Nephron (organoid): ENCODE measurements at regions not wholly inside any gene's neighbourhood (a gene's known extent, or its start where the extent isn't known, plus 50 kb on each side); places are given as distances from the start of the nearest gene placed in this dataset.

Experiments
- H3K27ac Mint-ChIP-seq, 3 experiments: 2 replicates each; pipeline ENCODE4 v1.8.0; 2020; ENCODE audit warnings: mixed read lengths in 3 of 3, mild to moderate bottlenecking in 2 of 3, moderate library complexity in 1 of 3
- H3K27me3 Mint-ChIP-seq: 2 replicates; pipeline ENCODE4 v1.8.0; 2021; ENCODE audit warnings: low read depth, mild to moderate bottlenecking, moderate library complexity, mixed read lengths
- H3K36me3 Mint-ChIP-seq: 2 replicates; pipeline ENCODE4 v1.8.0; 2020; ENCODE audit warnings: low read depth, mixed read lengths
- H3K4me1 Mint-ChIP-seq: 2 replicates; pipeline ENCODE4 v1.8.0; 2020; ENCODE audit warnings: mixed read lengths
- H3K4me3 Mint-ChIP-seq, 3 experiments: 2 replicates each; pipeline ENCODE4 v1.8.0; 2020; ENCODE audit warnings: mild to moderate bottlenecking in 3 of 3, mixed read lengths in 3 of 3, moderate library complexity in 2 of 3
- H3K9me3 Mint-ChIP-seq: 2 replicates; pipeline ENCODE4 v1.8.0; 2020; ENCODE audit warnings: mixed read lengths
- CTCF ChIP-seq, 3 experiments: fragments of 200-600 bp; sonication (generic); IDR thresholded peaks; one replicate each; pipeline ENCODE4 v1.5.0; 2021; ENCODE audit warnings: antibody characterized with exemption in 3 of 3; ENCODE audit not compliant: unreplicated experiment in 3 of 3

GRCh38 chr12:130011611-130012385 lies 108.0 kb upstream of the TMEM132D start:
- Mint-ChIP-seq H3K36me3 (no peaks in the 10 kb centered on the region), H3K27me3 (peaks cover 40% of the 10 kb centered on the region), H3K27ac (no peak overlapping the region), H3K9me3 (no peaks in the 10 kb centered on the region), H3K4me3 (no peak overlapping the region), H3K4me1 (peaks cover 1% of the 10 kb centered on the region)
- no peak for TF ChIP-seq CTCF (IDR thresholded peaks at IDR 0.05; ENCODE audit: unreplicated experiment in 3 of 3)

GRCh38 chr12:130013771-130014484 lies 110.1 kb upstream of the TMEM132D start:
- H3K4me3 Mint-ChIP-seq: no peak overlapping the region
- TF ChIP-seq CTCF (IDR thresholded peaks at IDR 0.05; ENCODE audit: unreplicated experiment in 3 of 3): peak; percentile 80 to 84 (median 82)

GRCh38 chr12:130014485-130014807 lies 110.6 kb upstream of the TMEM132D start:
- no peak overlapping the region for H3K4me3 Mint-ChIP-seq
- no peaks in the 10 kb centered on the region for H3K9me3 Mint-ChIP-seq
- H3K27ac Mint-ChIP-seq: no peak overlapping the region
- no peak for TF ChIP-seq CTCF (IDR thresholded peaks at IDR 0.05; ENCODE audit: unreplicated experiment in 3 of 3)
- peaks cover 28% of the 10 kb centered on the region for H3K27me3 Mint-ChIP-seq
- H3K4me1 Mint-ChIP-seq: peaks cover 16% of the 10 kb centered on the region
- no peaks in the 10 kb centered on the region for H3K36me3 Mint-ChIP-seq

More at GRCh38 chr12:130013771-130014484, 110.1 kb upstream of the TMEM132D start:
- Mint-ChIP-seq H3K4me1 (peaks cover 16% of the 10 kb centered on the region), H3K27me3 (peaks cover 27% of the 10 kb centered on the region), H3K36me3 (no peaks in the 10 kb centered on the region), H3K27ac (no peak overlapping the region), H3K9me3 (no peaks in the 10 kb centered on the region)

- H3K36me3 Mint-ChIP-seq: no peaks in the 10 kb centered on the region
- peaks cover 23% of the 10 kb centered on the region for H3K27me3 Mint-ChIP-seq
- no peak overlapping the region for H3K27ac Mint-ChIP-seq
- no peak for TF ChIP-seq CTCF (IDR thresholded peaks at IDR 0.05; ENCODE audit: unreplicated experiment in 3 of 3)
- H3K9me3 Mint-ChIP-seq: no peaks in the 10 kb centered on the region
- peaks cover 16% of the 10 kb centered on the region for H3K4me1 Mint-ChIP-seq
- H3K4me3 Mint-ChIP-seq: no peak overlapping the region
Observed at GRCh38 chr12:130016194-130016593, 112.4 kb upstream of the TMEM132D start.

- Mint-ChIP-seq H3K36me3 (no peaks in the 10 kb centered on the region), H3K4me1 (peaks cover 16% of the 10 kb centered on the region), H3K9me3 (no peaks in the 10 kb centered on the region), H3K4me3 (no peak overlapping the region), H3K27me3 (peaks cover 15% of the 10 kb centered on the region), H3K27ac (peak overlapping the region in 1 of 3 experiments; percentile 47)
- no peak for TF ChIP-seq CTCF (IDR thresholded peaks at IDR 0.05; ENCODE audit: unreplicated experiment in 3 of 3)
Observed at GRCh38 chr12:130016986-130017385, 113.2 kb upstream of the TMEM132D start.
